H1 (cell line): ENCODE measurements at regions not wholly inside any gene's neighbourhood (a gene's known extent, or its start where the extent isn't known, plus 50 kb on each side); places are given as distances from the start of the nearest gene placed in this dataset.

Source experiments
- ATF2 ChIP-seq: IDR thresholded peaks from 2 replicates; pipeline ENCODE4 v1.6.1; 2012; ENCODE audit warnings: low read length, inconsistent platforms
- RFX5 ChIP-seq: IDR thresholded peaks from 2 replicates; pipeline ENCODE4 v1.6.1; 2011; ENCODE audit warnings: low read depth, low read length, improper control_type of control experiment, borderline replicate concordance
- TAF7 ChIP-seq: optimal IDR thresholded peaks from 2 replicates; pipeline ENCODE3; 2011; ENCODE audit warnings: low read depth, mild to moderate bottlenecking, inconsistent platforms, low read length, moderate library complexity, borderline replicate concordance

- TF ChIP-seq ATF2 (no peak), RFX5 (no peak), TAF7 (no peak)
These were observed 148.6 kb upstream of the NWD2 start (continued) for GRCh38 chr4:37095925-37096324.
